Vagina (tissue), 2 donors: ENCODE measurements at regions not wholly inside any gene's neighbourhood (a gene's known extent, or its start where the extent isn't known, plus 50 kb on each side); places are given as distances from the start of the nearest gene placed in this dataset.

Source experiments
- DNase-seq, 2 donors: peaks; one replicate each; pipeline ENCODE4 v3.0.0-alpha.2; 2017; ENCODE audit errors: extremely low spot score in 2 of 2
- H3K27ac ChIP-seq: fragments of 200-600 bp; sonication (generic); one replicate; pipeline ENCODE4 v1.5.1; 2019
- H3K27me3 ChIP-seq: fragments of 200-600 bp; sonication (generic); one replicate; pipeline ENCODE4 v1.5.1; 2019
- H3K36me3 ChIP-seq, 2 donors: fragments of 200-600 bp; sonication (generic); one replicate each; pipeline ENCODE4 v1.5.1; 2017 to 2019
- H3K4me1 ChIP-seq: fragments of 200-600 bp; sonication (generic); one replicate; pipeline ENCODE4 v1.5.1; 2019
- H3K4me3 ChIP-seq, 2 donors: fragments of 200-600 bp; sonication (generic); 1 replicate in 1 of 2; 2 replicates in 1 of 2; pipeline ENCODE4 v1.5.1; 2016 to 2019
- H3K9me3 ChIP-seq: fragments of 200-600 bp; sonication (generic); one replicate; pipeline ENCODE4 v1.5.1; 2019
- CTCF ChIP-seq, 3 experiments: fragments of 450-650 bp in 2 of 3; fragments of 200-600 bp in 1 of 3; sonication (generic) in 1 of 3; IDR thresholded peaks; one replicate each; pipeline ENCODE4 v1.5.1; 2017 to 2019; ENCODE audit warnings: antibody characterized with exemption in 3 of 3, mild to moderate bottlenecking in 2 of 3, moderate library complexity in 2 of 3
- POLR2A ChIP-seq, 2 donors: fragments of 450-650 bp; IDR thresholded peaks; one replicate each; pipeline ENCODE4 v1.6.1; 2017; ENCODE audit warnings: antibody characterized with exemption in 2 of 2, mild to moderate bottlenecking in 2 of 2, moderate library complexity in 2 of 2
- POLR2AphosphoS5 ChIP-seq, 2 donors: sonication (generic); formaldehyde crosslinking; IDR thresholded peaks; one replicate each; pipeline ENCODE4 v1.9.0; 2017; ENCODE audit warnings: antibody characterized with exemption in 2 of 2, mild to moderate bottlenecking in 2 of 2, low read depth in 1 of 2; ENCODE audit not compliant: insufficient read depth in 1 of 2
- intact Hi-C: fragments of 100-400 bp; cut with DNase I; formaldehyde crosslinking; loops from one replicate; pipeline ENCODE4 v1.15.1; 2023

- H3K36me3 ChIP-seq = no peaks in the 10 kb centered on the region
- TF ChIP-seq POLR2A (IDR thresholded peaks at IDR 0.05) (no peak), CTCF (IDR thresholded peaks at IDR 0.05) (no peak), POLR2AphosphoS5 (IDR thresholded peaks at IDR 0.05; ENCODE audit: insufficient read depth in 1 of 2, low read depth in 1 of 2) (no peak)
- H3K9me3 ChIP-seq = no peaks in the 10 kb centered on the region
- no peak for DNase-seq
- H3K27ac ChIP-seq = no peak overlapping the region
- no peaks in the 10 kb centered on the region for H3K27me3 ChIP-seq
- no peak overlapping the region for H3K4me3 ChIP-seq
- no peaks in the 10 kb centered on the region for H3K4me1 ChIP-seq
- intact Hi-C loops = no loop called here
Observed at GRCh38 chr13:85698256-85698655, 101.0 kb downstream of the SLITRK6 start.

- intact Hi-C loops = no loop called here
- DNase-seq = no peak
- no peak overlapping the region for H3K4me3 ChIP-seq
- H3K36me3 ChIP-seq = no peaks in the 10 kb centered on the region
- TF ChIP-seq CTCF (IDR thresholded peaks at IDR 0.05) = no peak
- TF ChIP-seq POLR2AphosphoS5 (IDR thresholded peaks at IDR 0.05; ENCODE audit: insufficient read depth in 1 of 2, low read depth in 1 of 2) = no peak
- no peak for TF ChIP-seq POLR2A (IDR thresholded peaks at IDR 0.05)
- H3K9me3 ChIP-seq = no peaks in the 10 kb centered on the region
- H3K27me3 ChIP-seq = no peaks in the 10 kb centered on the region
- H3K4me1 ChIP-seq = no peaks in the 10 kb centered on the region
- H3K27ac ChIP-seq = no peak overlapping the region
Observed at GRCh38 chr13:85694992-85695391, 104.2 kb downstream of the SLITRK6 start.

- TF ChIP-seq CTCF (IDR thresholded peaks at IDR 0.05) = no peak
- no peak for TF ChIP-seq POLR2A (IDR thresholded peaks at IDR 0.05)
- TF ChIP-seq POLR2AphosphoS5 (IDR thresholded peaks at IDR 0.05; ENCODE audit: insufficient read depth in 1 of 2, low read depth in 1 of 2) = no peak
- H3K27me3 ChIP-seq = no peaks in the 10 kb centered on the region
- intact Hi-C loops = no loop called here
Observed at GRCh38 chr13:85693889-85694511, 105.2 kb downstream of the SLITRK6 start.

GRCh38 chr13:85690368-85690767 is 108.9 kb downstream of the SLITRK6 start:
- TF ChIP-seq POLR2A (IDR thresholded peaks at IDR 0.05) (no peak), POLR2AphosphoS5 (IDR thresholded peaks at IDR 0.05; ENCODE audit: insufficient read depth in 1 of 2, low read depth in 1 of 2) (no peak), CTCF (IDR thresholded peaks at IDR 0.05) (no peak)
- DNase-seq = no peak
- no peaks in the 10 kb centered on the region for H3K4me1 ChIP-seq
- H3K36me3 ChIP-seq = no peaks in the 10 kb centered on the region
- no peaks in the 10 kb centered on the region for H3K27me3 ChIP-seq
- H3K4me3 ChIP-seq = no peak overlapping the region
- H3K9me3 ChIP-seq = no peaks in the 10 kb centered on the region
- no peak overlapping the region for H3K27ac ChIP-seq
- intact Hi-C loops = no loop called here

More at GRCh38 chr13:85693889-85694511, 105.2 kb downstream of the SLITRK6 start:
- no peak overlapping the region for H3K4me3 ChIP-seq
- H3K36me3 ChIP-seq = no peaks in the 10 kb centered on the region
- no peak for DNase-seq
- H3K9me3 ChIP-seq = no peaks in the 10 kb centered on the region
- H3K4me1 ChIP-seq = no peaks in the 10 kb centered on the region
- H3K27ac ChIP-seq = no peak overlapping the region

- intact Hi-C loops = no loop called here
- Histone ChIP-seq H3K36me3 (no peaks in the 10 kb centered on the region), H3K27me3 (no peaks in the 10 kb centered on the region), H3K4me3 (no peak overlapping the region), H3K27ac (no peak overlapping the region), H3K4me1 (no peaks in the 10 kb centered on the region), H3K9me3 (no peaks in the 10 kb centered on the region)
- no peak for DNase-seq
- no peak for TF ChIP-seq POLR2AphosphoS5 (IDR thresholded peaks at IDR 0.05; ENCODE audit: insufficient read depth in 1 of 2, low read depth in 1 of 2)
- TF ChIP-seq POLR2A (IDR thresholded peaks at IDR 0.05) = no peak
- no peak for TF ChIP-seq CTCF (IDR thresholded peaks at IDR 0.05)
Observed at GRCh38 chr13:85685436-85685835, 113.8 kb downstream of the SLITRK6 start.
